Stimulated activated CD4-positive, alpha-beta T cell treated with anti-CD3 and anti-CD28 coated beads, Interleukin-12 subunit alpha, Interleukin-12 subunit beta, amount 100 ng/mL, for 48 hours (primary cell): ENCODE measurements at regions not wholly inside any gene's neighbourhood (a gene's known extent, or its start where the extent isn't known, plus 50 kb on each side); places are given as distances from the start of the nearest gene placed in this dataset.
A peak's percentile ranks its signal among the peaks of the same experiment; 100 is the strongest.

Experiments
- DNase-seq, 3 donors: peaks; one replicate each; pipeline ENCODE4 v3.0.0-alpha.2; 2020; ENCODE audit warnings: low read depth in 2 of 3, low spot score in 1 of 3

GRCh38 chrX:134172588-134173259, 64.3 kb upstream of the CCDC160 start:
- DNase-seq: peak in 1 of 3 donors; percentile 8

- DNase-seq: no peak
Observed at GRCh38 chrX:134173541-134174272, 63.3 kb upstream of the CCDC160 start.

DNA sequence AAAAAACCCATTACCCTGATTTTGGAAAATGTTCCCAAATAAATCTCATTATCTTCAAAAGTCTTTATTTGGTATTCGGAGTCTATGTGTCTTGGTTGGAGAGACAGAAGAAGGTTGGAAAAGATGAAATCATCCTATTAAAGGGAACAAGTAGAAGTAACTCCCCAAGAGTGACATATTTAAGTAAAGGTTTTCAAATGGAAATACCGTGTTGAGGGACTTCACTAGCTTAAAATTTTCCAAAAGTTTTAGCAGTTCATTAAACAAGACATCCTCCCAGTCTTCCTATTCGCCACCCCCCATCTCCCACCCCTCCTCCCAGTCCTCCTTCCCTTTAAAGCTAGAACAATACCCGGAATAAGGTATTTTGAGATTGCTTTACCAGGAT, 62.7 kb upstream of the CCDC160 start:
- DNase-seq: no peak

DNA sequence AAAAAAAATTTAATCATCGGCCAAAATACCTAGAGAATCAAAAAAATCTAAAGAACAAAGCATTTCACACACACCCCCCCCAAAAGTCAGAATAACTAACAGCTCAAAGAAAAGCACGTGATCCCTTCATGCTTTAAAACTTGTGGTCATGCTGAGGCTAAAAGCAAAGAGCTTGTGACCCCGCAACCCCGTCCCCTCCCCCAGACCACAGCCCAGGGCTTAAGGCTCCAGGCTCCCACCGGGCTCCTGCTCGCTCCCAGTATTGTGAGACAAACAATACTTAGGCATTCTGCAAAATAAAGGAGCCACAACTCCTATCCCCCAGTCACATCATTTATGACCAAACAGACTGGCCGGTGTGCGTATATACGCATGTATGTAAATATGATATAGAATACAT, 62.1 kb upstream of the CCDC160 start:
- no peak for DNase-seq

- DNase-seq: no peak
Observed at GRCh38 chrX:134177527-134177926, 59.5 kb upstream of the CCDC160 start.

GRCh38 chrX:134180601-134181274, 56.2 kb upstream of the CCDC160 start:
- DNase-seq: no peak

- DNase-seq: no peak
Observed at GRCh38 chrX:134181275-134181660, 55.7 kb upstream of the CCDC160 start.

DNA sequence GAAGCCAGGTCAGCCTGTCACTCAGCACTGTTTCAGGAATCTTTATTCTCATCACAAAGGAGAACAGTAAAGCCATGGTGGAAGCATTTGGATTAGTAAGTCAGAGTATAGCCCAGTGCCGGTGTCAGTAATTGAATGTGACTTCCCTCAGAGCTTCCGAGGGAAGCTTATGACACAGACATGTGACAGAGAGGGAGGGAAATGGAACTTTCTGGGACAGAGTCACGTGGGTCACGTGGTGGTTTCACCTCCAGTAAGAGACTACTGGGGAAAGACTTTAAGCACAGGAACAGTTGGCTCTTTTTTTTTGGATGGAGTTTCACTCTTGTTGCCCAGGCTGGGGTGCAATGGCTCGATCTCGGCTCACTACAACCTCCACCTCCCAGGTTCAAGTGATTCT, 53.3 kb upstream of the CCDC160 start:
- no peak for DNase-seq

- DNase-seq: no peak
Observed at GRCh38 chrX:134184936-134185335, 52.0 kb upstream of the CCDC160 start.

- peak in 2 of 3 donors; percentile 27 to 56 for DNase-seq
Observed at GRCh38 chrX:134186362-134187121, 50.4 kb upstream of the CCDC160 start.
